Osteocyte (in vitro differentiated cells): ENCODE measurements at regions not wholly inside any gene's neighbourhood (a gene's known extent, or its start where the extent isn't known, plus 50 kb on each side); places are given as distances from the start of the nearest gene placed in this dataset.

Source experiments
- DNase-seq: peaks from one replicate; pipeline ENCODE4 v3.0.0; 2021; ENCODE audit warnings: mixed read lengths; ENCODE audit not compliant: unreplicated experiment; ENCODE audit errors: extremely low spot score
- H3K27ac Mint-ChIP-seq: one replicate; pipeline ENCODE4 v1.8.0; 2021; ENCODE audit warnings: mild to moderate bottlenecking, mixed read lengths; ENCODE audit not compliant: unreplicated experiment
- H3K27me3 Mint-ChIP-seq: one replicate; pipeline ENCODE4 v1.8.0; 2021; ENCODE audit warnings: mixed read lengths; ENCODE audit not compliant: unreplicated experiment
- H3K36me3 Mint-ChIP-seq: one replicate; pipeline ENCODE4 v1.8.0; 2021; ENCODE audit warnings: mixed read lengths; ENCODE audit not compliant: unreplicated experiment
- H3K4me1 Mint-ChIP-seq: one replicate; pipeline ENCODE4 v1.8.0; 2021; ENCODE audit warnings: mixed read lengths; ENCODE audit not compliant: unreplicated experiment
- H3K4me3 Mint-ChIP-seq: one replicate; pipeline ENCODE4 v1.8.0; 2021; ENCODE audit warnings: mild to moderate bottlenecking, moderate library complexity, mixed read lengths; ENCODE audit not compliant: unreplicated experiment
- H3K9me3 Mint-ChIP-seq: one replicate; pipeline ENCODE4 v1.8.0; 2021; ENCODE audit warnings: mixed read lengths; ENCODE audit not compliant: unreplicated experiment
- TF ChIP-seq, protein P1 (sequence below): fragments of 200-600 bp; sonication (generic); IDR thresholded peaks from 2 replicates; pipeline ENCODE4 v1.5.0; 2021; ENCODE audit warnings: antibody characterized with exemption, mild to moderate bottlenecking, moderate library complexity

DNA sequence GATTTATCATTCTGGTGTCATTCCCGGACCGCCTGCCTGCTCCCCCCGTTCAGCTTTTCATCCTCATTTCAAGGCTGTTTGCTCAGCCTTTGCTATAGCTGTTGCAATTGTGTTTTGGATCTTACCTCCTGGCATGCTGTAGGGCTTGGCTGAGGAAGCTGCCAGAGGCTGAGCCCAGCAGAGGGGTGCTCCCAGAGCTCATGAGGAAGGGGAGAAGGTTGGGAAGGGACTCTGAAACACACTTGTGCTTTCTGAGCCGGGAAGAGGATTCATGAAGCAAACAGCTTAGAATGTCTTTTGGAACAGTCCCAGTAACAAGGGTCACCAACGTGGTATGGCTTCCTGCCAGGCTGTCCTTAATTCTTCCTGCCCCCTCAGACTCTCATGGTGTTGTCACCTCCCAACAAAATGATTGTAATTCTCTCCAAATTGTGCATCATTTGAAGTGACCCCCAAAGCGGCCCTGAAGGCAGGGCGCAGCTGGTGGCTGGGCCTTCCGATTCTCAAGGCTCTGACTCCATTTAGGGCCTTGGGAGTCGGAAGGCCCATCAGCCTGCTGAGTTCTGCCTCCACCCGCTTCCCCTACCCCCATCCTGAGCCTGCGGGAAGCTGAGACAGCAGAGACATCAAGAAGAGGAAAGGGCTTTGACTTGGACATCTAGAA is 111.9 kb upstream of the ARHGAP5 start:
- Mint-ChIP-seq H3K4me1 (peaks cover 7% of the 10 kb centered on the region), H3K36me3 (no peaks in the 10 kb centered on the region), H3K27me3 (no peaks in the 10 kb centered on the region), H3K27ac (no peak overlapping the region), H3K4me3 (no peak overlapping the region), H3K9me3 (peaks cover under 1% of the 10 kb centered on the region)
- TF ChIP-seq, protein P1, sequence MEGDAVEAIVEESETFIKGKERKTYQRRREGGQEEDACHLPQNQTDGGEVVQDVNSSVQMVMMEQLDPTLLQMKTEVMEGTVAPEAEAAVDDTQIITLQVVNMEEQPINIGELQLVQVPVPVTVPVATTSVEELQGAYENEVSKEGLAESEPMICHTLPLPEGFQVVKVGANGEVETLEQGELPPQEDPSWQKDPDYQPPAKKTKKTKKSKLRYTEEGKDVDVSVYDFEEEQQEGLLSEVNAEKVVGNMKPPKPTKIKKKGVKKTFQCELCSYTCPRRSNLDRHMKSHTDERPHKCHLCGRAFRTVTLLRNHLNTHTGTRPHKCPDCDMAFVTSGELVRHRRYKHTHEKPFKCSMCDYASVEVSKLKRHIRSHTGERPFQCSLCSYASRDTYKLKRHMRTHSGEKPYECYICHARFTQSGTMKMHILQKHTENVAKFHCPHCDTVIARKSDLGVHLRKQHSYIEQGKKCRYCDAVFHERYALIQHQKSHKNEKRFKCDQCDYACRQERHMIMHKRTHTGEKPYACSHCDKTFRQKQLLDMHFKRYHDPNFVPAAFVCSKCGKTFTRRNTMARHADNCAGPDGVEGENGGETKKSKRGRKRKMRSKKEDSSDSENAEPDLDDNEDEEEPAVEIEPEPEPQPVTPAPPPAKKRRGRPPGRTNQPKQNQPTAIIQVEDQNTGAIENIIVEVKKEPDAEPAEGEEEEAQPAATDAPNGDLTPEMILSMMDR, result no peak
- DNase-seq, result no peak

- no peak overlapping the region for H3K4me3 Mint-ChIP-seq
- H3K27me3 Mint-ChIP-seq, result no peaks in the 10 kb centered on the region
- peaks cover 7% of the 10 kb centered on the region for H3K4me1 Mint-ChIP-seq
- TF ChIP-seq, protein P1, result no peak
- H3K36me3 Mint-ChIP-seq, result no peaks in the 10 kb centered on the region
- no peak for DNase-seq
- no peak overlapping the region for H3K27ac Mint-ChIP-seq
- H3K9me3 Mint-ChIP-seq, result peaks cover 8% of the 10 kb centered on the region
These were observed 111.1 kb upstream of the ARHGAP5 start for GRCh38 chr14:31965735-31966598.

DNA sequence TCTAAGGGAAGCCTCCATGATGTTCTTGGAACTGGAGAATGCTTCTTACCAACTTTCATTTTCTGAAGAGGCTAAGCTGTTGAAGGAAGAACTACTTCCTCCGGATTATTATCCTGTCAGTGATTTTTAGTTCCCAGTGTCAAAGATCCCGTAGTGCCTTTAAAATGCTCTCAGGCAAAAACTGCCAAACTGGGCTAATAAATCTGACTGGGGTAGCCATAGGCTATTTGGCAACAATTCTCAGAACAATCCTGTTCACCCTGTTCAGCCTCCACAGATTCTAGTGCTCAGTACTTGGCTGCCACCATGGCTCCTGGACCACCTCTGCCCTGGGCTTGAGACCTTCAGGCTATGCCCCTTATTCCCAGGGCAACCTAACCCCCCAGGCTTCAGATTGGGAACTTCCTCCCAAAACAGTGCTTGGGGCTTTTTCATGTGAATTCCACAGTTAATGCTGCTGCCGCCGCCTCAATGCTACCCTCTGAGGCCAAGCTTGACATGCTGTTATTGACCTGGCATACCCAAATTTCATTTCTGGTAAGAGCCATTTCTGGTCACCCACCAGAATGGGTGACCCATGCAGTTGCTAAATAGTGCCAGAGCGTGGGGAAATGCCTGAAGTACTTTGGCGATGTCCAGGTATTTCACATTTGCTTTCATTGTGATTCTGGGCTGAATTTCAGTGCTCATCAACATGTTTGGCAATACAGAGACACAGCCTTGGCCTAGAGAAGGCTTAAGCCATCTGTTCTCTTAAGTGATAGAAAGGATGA is 110.0 kb upstream of the ARHGAP5 start:
- TF ChIP-seq, protein P1, result no peak
- Mint-ChIP-seq H3K27ac (no peak overlapping the region), H3K27me3 (no peaks in the 10 kb centered on the region), H3K36me3 (no peaks in the 10 kb centered on the region), H3K4me3 (no peak overlapping the region), H3K4me1 (peaks cover 7% of the 10 kb centered on the region), H3K9me3 (peaks cover 11% of the 10 kb centered on the region)
- DNase-seq, result no peak

DNA sequence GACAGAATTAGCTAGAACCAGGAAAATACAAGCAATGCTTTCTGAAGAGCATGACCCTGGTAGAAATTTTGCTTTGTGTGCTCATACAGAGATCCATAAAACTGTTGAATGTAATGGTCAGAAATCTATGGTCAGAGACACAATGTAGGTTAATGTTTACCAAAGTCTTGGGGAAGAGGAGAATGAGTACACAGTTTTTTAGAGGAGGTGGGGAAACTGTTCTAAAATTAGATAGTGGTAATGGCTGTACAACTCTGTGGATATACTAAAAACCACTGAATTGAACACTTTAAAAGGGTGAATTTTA is 109.5 kb upstream of the ARHGAP5 start:
- H3K9me3 Mint-ChIP-seq, result peaks cover 11% of the 10 kb centered on the region
- no peaks in the 10 kb centered on the region for H3K36me3 Mint-ChIP-seq
- no peaks in the 10 kb centered on the region for H3K27me3 Mint-ChIP-seq
- peaks cover 7% of the 10 kb centered on the region for H3K4me1 Mint-ChIP-seq
- H3K27ac Mint-ChIP-seq, result no peak overlapping the region
- TF ChIP-seq, protein P1, result no peak
- no peak for DNase-seq
- no peak overlapping the region for H3K4me3 Mint-ChIP-seq
